HG03139 (cell line): ENCODE measurements at regions not wholly inside any gene's neighbourhood (a gene's known extent, or its start where the extent isn't known, plus 50 kb on each side); places are given as distances from the start of the nearest gene placed in this dataset.

Experiments
- ATAC-seq: cut with Tn5 transposase; IDR thresholded peaks from one replicate; pipeline ENCODE4 v1.9.1; 2021; ENCODE audit not compliant: unreplicated experiment

DNA sequence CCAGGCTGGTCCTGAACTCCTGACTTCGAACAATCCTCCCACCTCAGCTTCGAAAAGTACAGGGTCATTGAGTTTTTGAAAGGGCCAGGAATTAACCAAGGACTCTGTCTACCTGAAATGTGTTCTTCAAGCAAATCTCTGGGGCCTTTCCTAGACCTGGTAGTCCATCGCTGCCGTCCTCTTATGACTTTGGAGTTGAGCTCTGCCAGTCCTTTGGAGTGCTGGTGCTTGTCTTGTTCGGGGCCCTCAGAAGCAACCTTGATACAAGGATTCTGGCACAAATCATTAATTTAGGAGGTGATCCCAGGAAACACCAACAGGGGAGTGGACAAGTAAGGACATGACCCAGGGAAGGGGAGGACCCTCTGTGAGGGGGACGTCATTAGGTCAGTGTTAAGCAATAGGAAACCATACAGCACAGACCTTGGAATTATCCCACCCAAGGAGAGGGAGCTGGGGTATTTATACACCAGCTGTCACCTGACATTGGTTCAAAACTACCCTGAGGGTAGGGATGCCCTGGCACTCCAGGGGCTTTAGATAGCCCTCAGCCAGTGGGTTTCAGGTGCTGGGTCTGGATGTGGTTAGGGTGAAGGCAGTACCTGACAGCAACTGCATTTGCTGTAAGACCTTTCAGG is 187.2 kb downstream of the FOXL1 start:
- ATAC-seq, result no peak

DNA sequence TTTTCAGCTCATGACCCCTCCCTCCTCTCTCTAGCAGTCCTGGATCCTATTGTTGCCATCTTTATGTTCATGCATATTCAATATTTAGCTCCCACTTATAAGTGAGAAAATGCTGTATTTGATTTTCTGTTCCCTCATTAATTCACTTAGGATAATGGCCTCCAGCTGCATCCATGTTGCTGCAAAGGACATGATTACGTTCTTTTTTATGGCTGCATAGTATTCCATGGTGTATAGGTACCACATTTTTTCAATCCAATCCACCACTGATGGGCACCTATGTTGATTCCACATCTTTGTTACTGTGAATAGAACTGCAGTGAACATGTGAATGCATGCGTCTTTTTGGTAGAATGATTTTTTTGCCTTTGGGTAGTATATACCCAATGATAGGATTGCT is 188.4 kb downstream of the FOXL1 start:
- ATAC-seq, result no peak

DNA sequence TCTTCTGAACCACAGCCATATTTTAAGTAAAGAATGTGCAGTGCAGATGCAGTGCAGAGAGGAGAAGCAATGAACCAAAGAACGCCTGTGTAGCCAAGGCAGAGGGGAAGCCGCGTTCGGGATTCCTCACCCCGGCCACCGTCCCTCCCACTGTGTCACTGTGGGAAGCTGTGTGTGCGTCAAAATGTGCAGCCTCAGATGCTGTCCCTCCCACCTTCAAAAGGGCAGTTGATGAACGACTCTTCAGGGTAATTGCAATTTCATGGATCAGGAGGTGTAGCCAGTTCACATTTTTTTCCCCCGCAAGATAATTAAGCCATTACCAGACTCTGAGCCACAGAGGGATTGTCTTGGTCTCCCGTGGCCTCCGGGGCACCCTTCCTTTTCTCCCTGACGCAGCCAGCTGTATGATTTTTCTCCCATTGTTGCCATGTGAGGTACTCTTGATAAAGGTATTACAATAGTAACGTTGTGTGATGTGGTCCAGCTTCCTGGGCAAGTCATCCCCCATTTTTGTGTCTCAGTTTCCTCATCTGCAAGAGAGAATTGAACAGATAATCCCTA is 190.0 kb downstream of the FOXL1 start:
- no peak for ATAC-seq

DNA sequence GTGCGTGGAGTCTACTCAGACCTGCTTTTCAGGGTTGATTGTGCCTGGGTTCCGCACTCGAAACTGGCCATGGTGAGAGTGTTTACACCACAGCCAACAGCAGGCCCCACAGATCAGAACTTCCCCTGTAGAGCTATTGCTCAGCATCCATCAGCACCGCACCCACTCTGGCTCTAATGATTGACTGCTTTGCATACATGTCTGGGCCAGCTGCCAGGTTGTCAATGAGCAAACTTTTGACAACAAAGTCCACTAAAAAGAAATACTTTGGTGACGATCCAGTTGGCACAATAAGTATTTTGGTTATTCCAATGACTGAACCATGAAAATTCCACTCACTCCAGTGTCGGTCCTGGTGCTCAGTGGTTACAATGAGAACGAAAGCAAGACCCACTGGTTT is 190.7 kb downstream of the FOXL1 start:
- ATAC-seq, result no peak

DNA sequence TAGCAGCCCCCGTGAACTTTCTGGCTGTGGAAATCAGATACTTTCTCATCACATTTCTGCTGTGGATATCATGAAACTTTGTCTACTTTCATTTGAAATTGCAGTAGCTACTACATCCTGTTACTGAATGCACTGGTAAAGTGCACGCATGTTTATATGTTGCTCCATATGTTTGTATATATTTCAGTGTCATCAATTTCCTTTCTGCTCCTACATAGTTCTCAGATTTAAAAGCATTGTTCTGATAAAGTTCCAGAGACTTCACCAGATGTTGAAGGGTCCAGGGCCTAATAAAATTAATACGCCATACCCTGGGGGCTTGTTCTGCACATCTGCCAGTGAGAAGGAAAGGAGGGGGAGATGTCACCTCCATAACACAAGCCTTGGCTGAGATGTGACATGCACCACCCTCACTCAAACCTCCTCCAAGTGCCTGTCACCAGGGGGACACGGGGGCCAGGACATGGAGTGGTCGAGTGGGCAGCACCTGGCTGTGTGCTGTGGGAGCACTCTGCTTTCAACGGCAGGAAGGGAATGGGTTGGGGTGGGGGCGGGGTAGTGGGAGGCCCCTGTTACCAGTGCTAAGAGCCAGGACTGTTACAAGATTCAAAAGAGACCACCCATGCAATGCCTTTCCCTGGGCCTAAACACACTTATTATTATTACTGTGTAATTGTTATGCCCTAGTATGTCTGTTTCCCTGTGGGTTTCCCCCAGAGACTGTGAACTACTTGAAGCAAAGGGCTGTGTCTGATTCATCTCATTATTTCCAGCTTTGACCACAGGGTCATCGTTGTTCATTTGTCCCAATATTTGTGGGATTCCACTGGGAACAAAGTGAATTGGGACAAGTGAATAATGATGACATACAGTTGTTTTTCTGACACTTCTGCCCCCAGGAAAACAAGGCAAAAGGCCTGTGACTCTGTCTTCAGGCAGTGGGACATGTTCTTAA is 193.4 kb downstream of the FOXL1 start:
- ATAC-seq, result no peak

DNA sequence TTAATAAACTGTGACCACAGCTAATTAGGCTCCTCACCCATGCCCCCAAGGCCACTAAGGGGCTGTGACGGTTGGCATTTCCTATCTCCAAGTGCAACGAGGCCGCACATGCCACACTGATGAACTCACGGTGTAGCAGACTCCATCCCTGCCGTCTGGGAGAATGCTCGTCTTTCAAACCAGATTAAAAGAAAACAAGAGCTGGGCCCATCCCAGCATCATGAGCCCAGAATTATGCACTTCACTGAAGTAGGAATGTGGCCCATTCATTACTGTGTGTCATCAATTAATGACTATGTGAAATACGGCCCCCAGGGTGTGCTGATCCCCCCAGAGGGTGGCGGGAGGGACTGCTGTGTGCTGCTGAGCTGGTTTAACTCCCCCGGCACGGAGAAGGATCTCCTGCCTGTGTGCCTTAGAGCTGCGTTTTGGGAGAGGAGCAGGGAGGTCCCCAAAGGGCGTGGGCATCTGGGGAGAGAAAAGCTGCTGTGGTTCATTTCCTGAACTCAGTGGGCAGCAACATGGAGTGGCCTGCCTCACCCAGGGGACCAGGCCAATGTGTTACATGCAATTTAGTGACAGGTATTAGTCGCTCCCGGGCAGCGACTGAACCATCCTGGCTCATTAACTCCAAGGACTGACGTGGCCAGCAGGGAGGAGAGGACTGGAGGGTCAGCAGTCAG is 194.5 kb downstream of the FOXL1 start:
- no peak for ATAC-seq

DNA sequence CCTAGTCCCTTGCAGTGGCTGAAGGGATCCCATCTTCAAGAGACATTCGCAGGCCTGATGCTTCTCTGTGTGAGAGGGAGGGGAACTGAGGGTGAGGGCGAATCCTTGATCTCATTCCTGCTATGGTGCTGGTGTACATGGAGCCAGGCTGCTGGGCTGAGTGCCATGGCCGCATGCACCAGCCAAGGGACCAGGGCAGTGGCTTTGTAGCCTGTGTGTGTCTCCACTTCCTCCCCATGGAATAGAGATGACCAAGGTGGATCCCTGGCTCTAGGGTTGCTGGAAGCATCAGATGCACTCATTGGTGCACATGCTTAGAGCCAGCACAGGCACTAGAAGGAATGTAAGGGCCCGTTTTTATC is 195.0 kb downstream of the FOXL1 start:
- ATAC-seq, result no peak

DNA sequence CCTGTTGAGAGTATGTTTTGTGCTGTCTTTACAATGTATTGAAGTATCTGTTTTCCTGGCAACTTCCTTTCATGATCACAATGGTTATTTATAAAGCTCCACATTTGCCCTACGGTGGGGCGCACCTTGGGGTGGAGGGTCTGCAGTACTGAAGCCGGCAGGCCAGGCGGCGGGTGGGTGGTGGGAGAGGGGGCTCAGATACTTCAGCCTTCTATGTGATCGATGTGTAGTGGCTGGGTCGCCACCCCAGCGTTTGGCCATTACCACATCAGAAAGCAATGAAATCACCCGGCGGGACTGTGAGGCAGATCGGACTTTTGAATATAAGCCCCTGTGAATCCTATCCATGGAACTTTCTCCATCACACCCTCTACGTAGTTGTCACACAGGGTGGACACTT is 196.6 kb downstream of the FOXL1 start:
- no peak for ATAC-seq

DNA sequence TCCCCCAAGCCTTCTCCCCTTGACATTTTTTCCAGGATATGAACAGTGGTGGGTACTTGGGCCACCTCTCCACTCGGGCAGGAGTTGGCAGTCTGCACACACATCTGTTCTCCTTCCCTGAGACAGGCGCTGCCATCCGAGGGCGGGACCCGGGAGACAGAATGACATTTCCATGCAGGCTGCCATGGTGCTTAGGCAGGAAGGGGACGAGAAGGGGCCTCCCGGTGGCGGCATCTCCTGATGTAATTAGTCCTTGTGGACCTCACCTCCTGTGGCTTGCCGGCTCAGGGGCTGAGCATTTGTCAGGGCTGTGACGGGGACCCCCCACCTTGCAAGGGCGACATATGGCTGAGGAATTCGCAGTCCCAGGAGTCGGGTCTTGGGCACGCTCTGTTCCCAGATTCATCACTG is 197.2 kb downstream of the FOXL1 start:
- ATAC-seq, result no peak

DNA sequence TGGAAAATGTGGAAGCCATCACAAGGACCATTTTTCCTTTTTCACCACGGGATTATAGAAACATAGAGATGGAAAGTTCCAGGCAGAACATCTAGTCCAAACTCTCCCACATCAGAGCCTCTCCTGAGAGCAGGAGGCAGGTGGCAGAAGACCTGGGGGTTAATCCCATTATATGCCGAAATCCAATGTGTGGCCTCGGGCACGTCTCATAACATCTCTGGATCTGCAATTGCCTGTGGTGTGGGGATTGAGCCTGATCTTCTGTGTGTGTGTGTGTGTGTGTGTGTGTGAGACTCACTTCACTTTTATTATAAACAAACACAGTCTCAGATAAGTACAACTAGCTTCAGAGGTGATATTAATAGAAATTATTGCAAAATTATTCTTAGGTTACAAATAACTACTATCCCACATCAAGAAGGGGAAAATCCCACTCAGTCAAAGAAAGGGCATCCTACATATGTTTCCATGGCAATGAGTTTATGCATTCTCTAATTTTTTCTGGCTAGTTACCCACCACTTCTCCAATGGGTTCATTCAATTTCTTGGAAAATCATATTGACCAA is 199.1 kb downstream of the FOXL1 start:
- ATAC-seq, result no peak

DNA sequence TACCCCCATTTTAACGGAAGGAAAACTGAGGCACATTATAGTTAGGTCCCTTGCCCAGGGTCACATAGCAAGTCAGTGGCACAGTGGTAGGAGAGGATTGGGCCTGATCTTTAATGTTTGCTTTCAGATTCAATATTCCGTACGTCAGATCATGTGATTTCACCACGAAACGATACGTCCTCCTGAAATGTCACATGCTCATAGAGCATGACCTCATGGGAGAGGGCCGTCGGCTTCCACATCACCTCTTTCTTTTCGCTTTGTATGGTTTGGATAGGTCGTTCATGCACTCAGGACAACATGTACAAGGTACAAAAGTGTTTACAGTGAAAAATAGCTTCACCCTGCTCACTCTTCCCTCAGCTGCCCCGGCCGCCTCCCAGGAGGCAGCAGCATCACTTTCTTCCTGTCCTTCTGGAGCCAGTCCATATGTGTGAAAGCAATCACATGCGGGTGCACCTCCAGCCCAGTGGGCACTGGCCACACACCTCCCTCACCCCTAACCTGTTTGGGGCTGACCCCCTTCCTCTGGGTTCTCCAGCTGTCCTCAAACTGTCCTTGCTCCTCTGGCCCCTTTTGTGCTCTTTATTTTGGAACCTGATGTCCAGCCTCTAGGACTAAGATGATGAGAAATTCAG is 199.9 kb downstream of the FOXL1 start:
- no peak for ATAC-seq

DNA sequence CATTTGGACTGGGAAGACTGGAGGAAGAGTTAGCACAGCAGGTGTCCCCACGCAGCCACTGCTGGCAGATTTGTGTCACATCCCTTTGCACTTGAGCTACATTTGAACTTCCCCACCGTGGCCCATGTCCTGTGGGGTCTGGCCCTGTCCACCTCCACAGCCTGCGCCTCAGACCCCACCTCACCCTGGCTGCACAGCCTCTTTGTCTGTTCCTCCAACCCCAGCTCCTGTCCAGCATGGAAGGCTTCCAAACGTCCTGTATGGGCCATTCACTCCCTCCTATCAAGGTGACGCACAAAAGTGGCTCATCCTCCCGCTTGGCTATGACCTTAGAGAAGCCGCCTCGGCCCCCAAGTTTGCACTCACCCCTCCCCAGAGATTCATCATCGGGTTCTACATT is 200.6 kb downstream of the FOXL1 start:
- ATAC-seq, result no peak

DNA sequence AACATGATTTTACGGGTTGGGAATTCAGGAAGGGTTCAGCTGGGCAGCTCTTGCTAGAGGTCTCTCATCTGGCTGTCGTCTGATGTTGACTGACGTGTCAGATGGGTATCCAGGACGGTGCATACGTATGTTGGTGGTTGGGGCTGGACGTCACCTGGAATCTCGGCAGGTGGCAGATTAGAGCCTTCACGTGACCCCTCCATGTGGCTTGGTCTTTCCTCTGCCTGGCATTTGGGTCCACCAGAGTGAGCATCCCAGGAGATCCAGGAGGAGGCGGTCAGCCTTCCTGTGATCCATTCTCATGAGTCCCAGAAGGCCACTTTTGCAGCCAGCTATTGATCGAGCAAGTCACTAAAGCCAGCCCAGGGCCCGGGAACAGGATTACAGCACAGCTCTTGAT is 202.7 kb downstream of the FOXL1 start:
- ATAC-seq, result no peak

DNA sequence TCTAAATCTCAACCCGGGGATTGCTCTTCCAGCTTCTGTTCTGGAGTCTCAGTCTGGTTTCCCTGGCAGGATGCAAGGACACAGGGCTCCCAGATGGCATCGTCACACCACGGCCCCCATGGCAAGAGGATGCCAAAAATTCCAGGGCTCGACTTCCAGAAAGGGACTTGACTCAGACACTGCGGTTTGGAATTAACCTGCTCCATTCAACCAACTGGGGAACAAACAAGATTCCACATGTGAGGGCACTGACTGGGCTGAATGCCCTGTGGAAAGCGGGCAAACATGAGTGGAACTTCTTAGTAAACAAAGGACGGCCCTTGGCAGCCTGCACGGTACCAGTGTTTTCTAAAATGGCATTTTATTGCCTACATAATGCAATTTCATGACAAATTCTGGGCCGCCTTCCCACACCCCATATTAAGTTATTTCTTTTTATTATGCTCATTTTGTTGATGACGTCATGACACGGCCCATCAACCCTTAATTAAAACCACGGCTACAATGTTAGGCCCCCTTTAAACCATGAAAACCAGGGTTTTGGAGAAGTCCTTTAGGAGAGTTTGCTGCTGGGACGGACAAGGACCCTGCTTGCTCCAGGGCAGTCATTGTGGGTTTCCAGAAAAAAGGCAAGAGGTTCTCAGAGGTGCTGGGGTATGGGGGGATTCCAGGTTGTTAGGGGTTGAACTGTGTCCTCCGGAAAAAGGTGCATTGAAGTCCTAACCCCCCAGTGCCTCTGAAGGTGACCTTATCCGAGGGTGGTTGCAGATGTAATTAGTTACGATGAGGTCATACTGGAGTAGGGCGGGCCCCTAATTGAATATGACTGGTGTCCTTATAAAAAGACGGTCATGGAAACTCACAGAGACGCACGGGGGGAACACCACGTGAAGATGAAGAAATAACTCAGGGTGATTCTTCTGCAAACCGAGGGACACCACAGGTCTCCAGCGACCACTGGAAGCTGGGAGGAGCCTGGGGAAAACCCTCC is 205.6 kb downstream of the FOXL1 start:
- no peak for ATAC-seq

DNA sequence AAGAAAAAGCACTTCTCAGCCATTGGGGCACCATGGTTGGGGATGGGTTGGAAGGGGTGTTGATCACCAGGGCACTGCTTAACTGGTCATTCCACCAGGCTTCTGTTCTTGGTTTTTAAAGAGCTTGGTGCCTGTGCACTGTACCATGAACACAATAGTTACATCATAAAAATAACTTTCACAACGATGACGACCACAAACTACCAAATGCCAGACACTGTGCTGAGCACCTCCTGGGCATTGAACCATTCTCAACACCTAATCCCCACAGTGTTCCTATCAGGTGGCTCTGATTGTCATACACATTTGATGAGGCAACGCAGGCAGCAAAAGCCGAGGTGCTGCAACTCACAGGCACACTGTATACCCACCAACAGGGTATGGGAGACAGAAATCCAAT is 208.0 kb downstream of the FOXL1 start:
- ATAC-seq, result no peak

DNA sequence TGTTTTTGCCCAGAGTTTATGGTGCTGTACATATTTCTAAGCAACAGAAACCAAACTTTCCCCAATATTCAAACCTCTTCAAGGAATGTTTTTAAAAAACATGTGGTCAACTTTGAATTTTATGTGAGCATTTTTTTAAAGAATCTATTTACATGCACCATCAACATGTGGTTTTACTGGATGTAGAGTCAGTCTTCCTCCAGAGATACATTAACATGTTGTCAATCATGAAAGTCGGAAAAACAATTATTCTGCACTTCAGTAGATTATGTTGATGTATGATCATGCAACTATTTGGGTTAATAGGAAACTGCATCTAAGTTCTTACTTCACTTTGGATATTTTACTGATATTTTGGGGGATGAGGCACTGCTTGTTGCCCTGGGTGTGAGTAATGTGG is 208.6 kb downstream of the FOXL1 start:
- ATAC-seq, result no peak

DNA sequence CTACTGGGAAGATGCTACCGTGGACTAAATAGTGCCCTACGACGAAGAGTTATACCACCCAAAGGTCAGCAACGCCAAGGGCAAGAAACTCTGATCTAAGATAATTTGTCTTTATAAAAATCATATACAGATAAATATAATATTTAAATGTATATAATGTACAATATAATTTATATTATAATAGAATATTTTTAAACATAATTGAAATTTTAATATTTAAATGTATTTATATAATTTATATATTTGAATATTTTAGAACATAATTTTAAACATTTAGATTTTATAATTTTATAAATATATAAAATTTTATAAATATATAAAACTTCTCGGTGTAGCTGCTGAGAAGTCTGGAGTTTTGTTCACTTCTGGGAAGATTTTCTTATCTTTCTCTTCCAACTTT is 209.2 kb downstream of the FOXL1 start:
- no peak for ATAC-seq

DNA sequence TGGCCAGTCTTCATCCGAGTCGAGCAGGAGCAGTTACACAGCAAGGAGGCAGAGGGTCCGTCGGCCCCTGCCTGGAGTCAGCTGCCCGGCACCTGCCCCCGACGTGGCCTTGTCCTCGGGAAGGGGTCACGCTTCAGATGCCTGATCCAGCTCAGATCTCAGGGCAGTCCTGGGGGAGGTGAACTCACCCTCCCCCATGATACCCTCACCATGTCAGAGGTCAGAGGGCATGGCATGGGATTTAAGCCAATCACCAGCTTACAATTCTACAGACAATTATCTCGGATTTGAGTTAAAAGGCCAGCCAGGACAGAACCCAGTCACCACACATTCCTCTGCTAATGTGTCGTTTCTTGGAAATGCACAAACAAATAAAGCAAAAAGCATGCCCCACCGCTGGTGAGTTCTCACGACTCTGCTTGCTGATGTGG is 211.3 kb downstream of the FOXL1 start:
- ATAC-seq, result no peak

DNA sequence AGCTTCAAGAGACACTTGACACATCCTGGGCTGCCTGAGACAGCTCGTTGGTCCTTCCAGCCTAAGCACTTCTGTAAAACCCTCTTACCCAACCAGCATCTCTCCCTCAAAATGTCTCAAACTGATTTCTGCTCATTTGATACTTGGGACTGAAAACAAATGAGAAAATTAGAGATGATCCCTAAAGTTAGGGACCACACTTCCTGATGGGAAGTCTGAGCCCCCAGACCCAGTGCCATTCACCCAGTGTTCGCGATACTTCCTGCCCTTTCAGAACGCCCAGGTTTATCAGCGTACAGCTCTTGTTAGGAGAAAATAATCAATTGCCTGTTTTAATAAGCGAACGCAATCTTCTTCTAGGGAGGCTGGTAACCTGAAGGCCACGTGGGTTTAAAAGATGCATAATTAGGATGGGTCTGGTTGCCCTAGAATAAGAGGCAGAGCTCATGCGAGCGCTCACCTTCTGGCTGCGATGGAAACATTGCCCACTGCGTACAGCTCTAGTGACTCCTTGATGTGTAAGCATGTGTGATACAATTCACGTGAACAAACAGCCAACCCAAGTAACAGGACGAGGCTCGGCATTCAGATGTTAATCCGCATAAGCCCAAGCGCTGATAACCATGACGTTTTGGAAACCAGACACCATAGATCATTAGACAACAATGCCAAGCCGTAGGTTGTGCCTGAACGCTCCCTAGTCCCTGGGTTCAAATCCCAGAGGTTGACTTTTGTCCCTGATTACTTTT is 213.1 kb downstream of the FOXL1 start:
- no peak for ATAC-seq
